HG03439 (cell line): ENCODE measurements at regions not wholly inside any gene's neighbourhood (a gene's known extent, or its start where the extent isn't known, plus 50 kb on each side); places are given as distances from the start of the nearest gene placed in this dataset.

ENCODE experiments used
- ATAC-seq: cut with Tn5 transposase; IDR thresholded peaks from one replicate; pipeline ENCODE4 v1.9.1; 2021; ENCODE audit warnings: mild to moderate bottlenecking, moderate library complexity; ENCODE audit not compliant: unreplicated experiment

GRCh38 chr10:10538326-10538725 lies 479.3 kb upstream of the CELF2 start:
- no peak for ATAC-seq

DNA sequence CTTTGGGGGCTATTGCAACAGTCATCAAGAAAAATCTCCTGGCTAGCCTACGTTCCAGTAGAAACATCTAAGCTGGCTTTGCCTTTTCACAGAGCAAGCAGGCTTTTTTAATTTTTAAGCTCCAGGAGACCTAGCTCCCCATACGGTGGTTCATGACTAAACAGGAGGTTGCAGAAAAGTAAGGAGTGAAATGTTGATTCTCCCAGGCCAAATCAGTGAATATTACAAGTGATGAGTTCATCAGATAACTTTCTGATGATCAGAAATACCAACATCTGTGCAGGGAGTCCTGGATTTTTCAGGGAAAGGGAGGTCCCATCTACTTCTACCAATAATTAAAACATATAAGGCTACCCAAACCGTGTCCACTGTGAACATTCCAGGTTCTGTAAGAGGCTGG lies 477.3 kb upstream of the CELF2 start:
- no peak for ATAC-seq

- no peak for ATAC-seq
These were observed 475.2 kb upstream of the CELF2 start for GRCh38 chr10:10542477-10542876.

- ATAC-seq = no peak
These were observed 472.8 kb upstream of the CELF2 start for GRCh38 chr10:10544890-10545289.

DNA sequence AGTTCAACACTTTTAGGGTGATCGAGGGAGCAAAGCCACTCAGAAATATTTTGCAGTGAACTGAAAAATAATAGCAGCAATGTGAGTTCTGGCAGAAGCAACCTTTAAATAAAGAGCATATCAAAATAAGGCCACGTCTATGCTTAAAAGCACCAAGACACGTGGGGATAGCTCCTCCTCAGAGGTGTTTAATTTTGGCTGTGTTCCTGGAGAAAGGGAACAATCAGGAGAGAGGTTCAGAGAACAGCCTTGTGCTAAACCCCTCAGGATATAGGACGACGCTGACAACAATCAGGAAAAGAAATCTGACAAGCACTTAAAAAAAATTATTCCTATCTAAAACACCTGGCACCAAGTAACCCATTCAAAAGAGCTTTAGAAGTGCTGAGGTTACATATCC lies 471.9 kb upstream of the CELF2 start:
- no peak for ATAC-seq

- no peak for ATAC-seq
These were observed 465.9 kb upstream of the CELF2 start for GRCh38 chr10:10551596-10552301.

GRCh38 chr10:10552948-10553347 lies 464.7 kb upstream of the CELF2 start:
- ATAC-seq = no peak

- no peak for ATAC-seq
These were observed 453.4 kb upstream of the CELF2 start for GRCh38 chr10:10564081-10564794.

GRCh38 chr10:10576937-10577336 lies 440.7 kb upstream of the CELF2 start:
- ATAC-seq = no peak

GRCh38 chr10:10579709-10580108 lies 438.0 kb upstream of the CELF2 start:
- no peak for ATAC-seq

DNA sequence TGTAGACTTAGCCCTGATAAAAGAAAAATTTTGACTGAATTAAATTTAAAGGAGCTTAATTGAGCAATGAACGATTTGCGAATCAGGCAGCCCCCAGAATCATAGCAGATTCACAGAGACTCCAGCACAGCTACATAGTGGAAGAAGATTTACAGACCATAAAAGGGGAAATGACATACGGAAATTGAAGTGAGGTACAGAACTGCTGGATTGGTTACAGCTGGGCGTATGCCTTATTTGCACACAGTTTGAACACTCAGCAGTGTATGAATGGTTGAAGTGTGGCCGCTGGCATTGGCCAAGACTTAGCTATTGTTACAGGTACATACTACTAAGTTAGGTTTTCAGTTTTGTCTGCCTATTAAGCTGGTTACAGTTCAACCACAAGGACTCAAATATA lies 433.5 kb upstream of the CELF2 start:
- ATAC-seq = no peak

GRCh38 chr10:10587744-10588393 lies 429.8 kb upstream of the CELF2 start:
- ATAC-seq = no peak

DNA sequence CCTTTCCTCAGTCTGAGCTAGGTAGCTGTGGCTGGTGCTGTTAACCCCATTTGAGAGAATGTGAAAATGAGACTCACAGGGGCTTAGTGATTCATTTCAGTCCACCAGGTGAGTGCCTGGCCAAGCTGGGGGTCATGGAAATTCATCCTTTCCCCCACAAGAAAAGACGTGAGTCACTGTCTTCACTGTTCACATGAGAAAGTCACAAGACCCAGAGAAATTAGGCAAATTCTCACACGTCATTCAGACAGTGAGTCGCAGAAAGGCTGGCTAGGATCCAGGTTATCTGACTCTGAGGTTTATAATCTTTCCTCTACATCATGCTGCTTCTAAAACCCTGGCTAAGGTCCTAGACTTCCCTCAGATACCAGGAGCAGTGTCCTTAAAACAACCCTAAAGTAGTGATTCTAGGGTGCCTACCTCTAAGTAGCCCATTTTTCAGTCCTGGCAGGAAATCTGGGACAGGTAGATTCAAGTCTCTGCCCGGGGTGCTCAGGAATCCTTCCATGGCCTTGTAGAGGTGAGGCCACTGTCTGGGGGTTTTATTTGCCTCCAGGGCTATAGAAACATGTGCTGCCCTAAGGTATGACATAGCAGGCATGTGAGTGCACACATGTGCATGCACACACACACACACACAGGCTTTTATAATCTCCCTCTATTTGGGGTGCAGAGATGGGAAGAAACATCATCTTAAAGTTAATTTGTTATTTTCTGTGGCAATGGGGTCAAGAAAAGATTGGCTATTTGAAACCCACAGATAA lies 427.9 kb upstream of the CELF2 start:
- ATAC-seq = peak; percentile 82

- ATAC-seq = no peak
These were observed 425.8 kb upstream of the CELF2 start for GRCh38 chr10:10591715-10592341.

GRCh38 chr10:10596256-10596655 lies 421.4 kb upstream of the CELF2 start:
- no peak for ATAC-seq

- ATAC-seq = peak; percentile 87
These were observed 419.4 kb upstream of the CELF2 start for GRCh38 chr10:10598297-10598696.

- no peak for ATAC-seq
These were observed 417.7 kb upstream of the CELF2 start for GRCh38 chr10:10600004-10600403.

GRCh38 chr10:10605551-10606081 lies 412.1 kb upstream of the CELF2 start:
- ATAC-seq = no peak

- ATAC-seq = no peak
These were observed 408.2 kb upstream of the CELF2 start for GRCh38 chr10:10609379-10609955.

DNA sequence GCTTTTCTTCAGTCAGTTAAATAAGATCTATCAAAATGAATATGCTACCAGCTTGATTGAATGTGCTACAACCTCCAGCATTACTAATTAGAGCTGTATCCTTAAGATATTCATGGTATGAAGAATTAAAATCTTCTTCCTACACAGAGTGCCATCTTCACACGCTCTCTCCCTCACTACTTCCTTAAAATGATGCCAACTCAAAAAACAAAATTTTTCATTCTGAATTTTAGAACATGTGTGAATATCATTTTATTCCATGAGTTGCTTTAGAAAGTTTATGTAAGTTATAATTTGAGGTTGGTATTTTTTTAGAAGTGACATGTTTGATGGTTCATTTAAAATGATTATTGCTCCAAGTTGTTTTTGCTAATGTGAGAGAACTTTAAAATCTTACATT lies 407.5 kb upstream of the CELF2 start:
- no peak for ATAC-seq
